Natural killer cell (primary cell): ENCODE measurements at regions not wholly inside any gene's neighbourhood (a gene's known extent, or its start where the extent isn't known, plus 50 kb on each side); places are given as distances from the start of the nearest gene placed in this dataset.

ENCODE experiments used
- ATAC-seq, 3 donors: fragments of 150-1000 bp in 2 of 3; fragments of 200-7000 bp in 1 of 3; cut with Tn5 transposase; 1 replicate in 1 of 3; 2 replicates in 2 of 3; pipeline ENCODE4 v1.10.0; 2021; ENCODE audit warnings: mild to moderate bottlenecking in 2 of 3, moderate library complexity in 2 of 3
- DNase-seq, 2 donors: peaks; one replicate each; pipeline versions ENCODE4 v3.0.0 to v3.0.0-alpha.2; 2013 to 2021; ENCODE audit warnings: mixed read lengths in 1 of 2
- H3K27ac ChIP-seq: one replicate; pipeline ENCODE4 v1.5.1; 2013; ENCODE audit warnings: mild to moderate bottlenecking, low read length
- H3K27me3 ChIP-seq: one replicate; pipeline ENCODE4 v1.6.1; 2013; ENCODE audit warnings: low read length; ENCODE audit not compliant: control insufficient read depth, insufficient read depth
- H3K36me3 ChIP-seq: one replicate; pipeline ENCODE4 v1.6.1; 2013; ENCODE audit warnings: low read length; ENCODE audit not compliant: control insufficient read depth, insufficient read depth
- H3K4me1 ChIP-seq: one replicate; pipeline ENCODE4 v1.6.1; 2013; ENCODE audit warnings: low read length; ENCODE audit not compliant: control insufficient read depth, insufficient read depth
- H3K4me3 ChIP-seq: one replicate; pipeline ENCODE4 v1.5.1; 2013; ENCODE audit warnings: low read length
- H3K9me3 ChIP-seq: one replicate; pipeline ENCODE4 v1.6.1; 2013; ENCODE audit warnings: low read length; ENCODE audit not compliant: control insufficient read depth, insufficient read depth
- H3K27ac Mint-ChIP-seq, 2 donors: one replicate each; pipeline ENCODE4 v1.8.0; 2022; ENCODE audit warnings: mild to moderate bottlenecking in 2 of 2, mixed read lengths in 2 of 2, moderate library complexity in 1 of 2
- H3K27me3 Mint-ChIP-seq, 2 donors: one replicate each; pipeline ENCODE4 v1.8.0; 2022; ENCODE audit warnings: low read depth in 2 of 2, mixed read lengths in 2 of 2
- H3K36me3 Mint-ChIP-seq: one replicate; pipeline ENCODE4 v1.8.0; 2022; ENCODE audit warnings: mixed read lengths
- H3K4me1 Mint-ChIP-seq, 2 donors: one replicate each; pipeline ENCODE4 v1.8.0; 2022; ENCODE audit warnings: mixed read lengths in 2 of 2
- H3K4me3 Mint-ChIP-seq: one replicate; pipeline ENCODE4 v1.8.0; 2022; ENCODE audit warnings: mild to moderate bottlenecking, moderate library complexity, mixed read lengths
- H3K9me3 Mint-ChIP-seq, 2 donors: one replicate each; pipeline ENCODE4 v1.8.0; 2022; ENCODE audit warnings: mixed read lengths in 2 of 2
- WGBS: methylation state at CpG from one replicate; pipeline ENCODE4 v1.1.7; 2013; ENCODE audit warnings: missing lambda C conversion rate; ENCODE audit not compliant: insufficient coverage; 5-methylcytosine and 5-hydroxymethylcytosine counted together
- intact Hi-C: fragments of 100-400 bp; cut with micrococcal nuclease; formaldehyde crosslinking; loops from one replicate; pipeline ENCODE4 v1.14.2; 2022
- TF ChIP-seq, protein P1 (sequence below): fragments of 200-600 bp; IDR thresholded peaks from one replicate; pipeline ENCODE4 v1.8.0; 2022; ENCODE audit warnings: antibody characterized with exemption

DNA sequence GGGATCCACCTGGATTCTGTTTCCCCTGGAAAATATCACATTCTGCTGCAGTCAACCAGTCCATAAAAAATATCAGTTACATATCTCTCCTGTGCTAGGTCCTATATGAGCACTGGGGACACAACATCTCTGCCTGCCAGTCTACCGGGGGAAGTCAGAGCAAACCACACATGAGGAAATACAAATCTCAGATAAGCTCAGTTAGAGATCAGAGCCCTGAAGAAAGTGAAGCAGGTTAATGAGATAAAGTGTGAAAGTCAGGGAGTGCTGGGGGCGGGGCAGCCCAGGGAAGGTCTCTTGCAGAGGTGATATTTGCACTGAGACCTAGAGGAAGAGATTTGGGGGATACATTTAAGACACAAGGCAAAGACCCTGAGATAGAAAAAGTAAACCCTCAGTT lies 67.8 kb upstream of the SLC1A1 start:
- intact Hi-C loops = no loop called here
- Mint-ChIP-seq H3K4me3 (no peak overlapping the region), H3K27ac (no peak overlapping the region), H3K27me3 (peaks cover 7 to 17% of the 10 kb centered on the region in 2 donors), H3K36me3 (no peaks in the 10 kb centered on the region), H3K4me1 (no peaks in the 10 kb centered on the region), H3K9me3 (no peaks in the 10 kb centered on the region)
- TF ChIP-seq, protein P1, sequence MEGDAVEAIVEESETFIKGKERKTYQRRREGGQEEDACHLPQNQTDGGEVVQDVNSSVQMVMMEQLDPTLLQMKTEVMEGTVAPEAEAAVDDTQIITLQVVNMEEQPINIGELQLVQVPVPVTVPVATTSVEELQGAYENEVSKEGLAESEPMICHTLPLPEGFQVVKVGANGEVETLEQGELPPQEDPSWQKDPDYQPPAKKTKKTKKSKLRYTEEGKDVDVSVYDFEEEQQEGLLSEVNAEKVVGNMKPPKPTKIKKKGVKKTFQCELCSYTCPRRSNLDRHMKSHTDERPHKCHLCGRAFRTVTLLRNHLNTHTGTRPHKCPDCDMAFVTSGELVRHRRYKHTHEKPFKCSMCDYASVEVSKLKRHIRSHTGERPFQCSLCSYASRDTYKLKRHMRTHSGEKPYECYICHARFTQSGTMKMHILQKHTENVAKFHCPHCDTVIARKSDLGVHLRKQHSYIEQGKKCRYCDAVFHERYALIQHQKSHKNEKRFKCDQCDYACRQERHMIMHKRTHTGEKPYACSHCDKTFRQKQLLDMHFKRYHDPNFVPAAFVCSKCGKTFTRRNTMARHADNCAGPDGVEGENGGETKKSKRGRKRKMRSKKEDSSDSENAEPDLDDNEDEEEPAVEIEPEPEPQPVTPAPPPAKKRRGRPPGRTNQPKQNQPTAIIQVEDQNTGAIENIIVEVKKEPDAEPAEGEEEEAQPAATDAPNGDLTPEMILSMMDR = no peak
- peak in 1 of 2 donors; percentile 37 for DNase-seq
- no peaks in the 10 kb centered on the region for H3K27me3 ChIP-seq
- ATAC-seq = no peak
- H3K4me3 ChIP-seq = no peak overlapping the region
- no peaks in the 10 kb centered on the region for H3K4me1 ChIP-seq
- no peaks in the 10 kb centered on the region for H3K36me3 ChIP-seq
- 6% methylated on average over 2 of the region's 2 CpGs for WGBS
- H3K9me3 ChIP-seq = no peaks in the 10 kb centered on the region
- no peak overlapping the region for H3K27ac ChIP-seq

DNA sequence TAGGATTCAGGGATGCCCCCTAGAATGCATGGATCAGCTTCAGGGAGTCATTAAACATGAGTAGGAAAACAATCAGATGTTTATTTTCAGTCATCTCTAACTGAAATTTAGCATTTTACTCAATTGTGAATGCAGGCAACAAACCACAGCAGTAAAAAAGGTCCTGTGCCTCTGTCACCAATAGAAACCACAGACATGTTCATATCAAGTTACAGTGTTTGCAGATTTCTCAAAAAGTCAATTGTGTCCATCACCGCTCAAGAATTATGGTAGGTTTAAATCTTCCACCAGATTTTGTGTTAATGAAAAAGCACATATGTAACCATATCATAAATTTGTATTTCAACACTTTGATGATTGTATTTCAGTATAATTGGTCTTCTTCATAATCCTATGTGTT lies 68.4 kb upstream of the SLC1A1 start:
- no peaks in the 10 kb centered on the region for H3K9me3 ChIP-seq
- Mint-ChIP-seq H3K27ac (no peak overlapping the region), H3K4me1 (no peaks in the 10 kb centered on the region), H3K4me3 (no peak overlapping the region), H3K36me3 (no peaks in the 10 kb centered on the region), H3K9me3 (no peaks in the 10 kb centered on the region), H3K27me3 (peaks cover 7 to 17% of the 10 kb centered on the region in 2 donors)
- no CpG with 5 or more reads among the region's 1 CpG for WGBS
- DNase-seq = no peak
- no peaks in the 10 kb centered on the region for H3K4me1 ChIP-seq
- intact Hi-C loops = no loop called here
- no peak overlapping the region for H3K4me3 ChIP-seq
- no peak for ATAC-seq
- TF ChIP-seq, protein P1 = no peak
- no peaks in the 10 kb centered on the region for H3K27me3 ChIP-seq
- H3K27ac ChIP-seq = no peak overlapping the region
- H3K36me3 ChIP-seq = no peaks in the 10 kb centered on the region

DNA sequence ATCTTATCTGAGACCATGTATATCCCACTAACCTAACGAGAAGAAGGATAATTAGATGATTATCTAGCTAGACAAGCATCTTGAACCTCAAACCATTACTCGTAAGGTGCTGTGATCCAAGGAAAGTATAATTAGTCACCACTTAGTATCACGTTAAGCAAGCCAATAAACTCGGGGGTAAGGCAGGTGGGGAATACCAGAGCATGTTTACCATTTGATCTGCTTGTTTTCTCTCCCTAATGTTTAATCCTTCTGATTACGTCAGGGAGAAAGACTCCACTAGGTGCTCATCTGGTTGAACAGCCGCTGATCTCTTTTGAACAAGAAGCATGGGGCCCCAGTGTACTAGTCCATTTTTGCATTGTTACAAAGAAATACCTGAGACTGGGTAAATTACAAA lies 69.9 kb upstream of the SLC1A1 start:
- H3K9me3 Mint-ChIP-seq = no peaks in the 10 kb centered on the region
- DNase-seq (no peak), ATAC-seq (no peak)
- H3K36me3 ChIP-seq = no peaks in the 10 kb centered on the region
- H3K4me3 ChIP-seq = no peak overlapping the region
- no peaks in the 10 kb centered on the region for H3K27me3 ChIP-seq
- no peak overlapping the region for H3K27ac ChIP-seq
- intact Hi-C loops = no loop called here
- H3K9me3 ChIP-seq = no peaks in the 10 kb centered on the region
- H3K27ac Mint-ChIP-seq = no peak overlapping the region
- H3K4me3 Mint-ChIP-seq = no peak overlapping the region
- no peaks in the 10 kb centered on the region for H3K36me3 Mint-ChIP-seq
- TF ChIP-seq, protein P1 = no peak
- peaks cover 7 to 17% of the 10 kb centered on the region in 2 donors for H3K27me3 Mint-ChIP-seq
- H3K4me1 ChIP-seq = no peaks in the 10 kb centered on the region
- 89% methylated on average over 6 of the region's 6 CpGs for WGBS
- H3K4me1 Mint-ChIP-seq = no peaks in the 10 kb centered on the region

DNA sequence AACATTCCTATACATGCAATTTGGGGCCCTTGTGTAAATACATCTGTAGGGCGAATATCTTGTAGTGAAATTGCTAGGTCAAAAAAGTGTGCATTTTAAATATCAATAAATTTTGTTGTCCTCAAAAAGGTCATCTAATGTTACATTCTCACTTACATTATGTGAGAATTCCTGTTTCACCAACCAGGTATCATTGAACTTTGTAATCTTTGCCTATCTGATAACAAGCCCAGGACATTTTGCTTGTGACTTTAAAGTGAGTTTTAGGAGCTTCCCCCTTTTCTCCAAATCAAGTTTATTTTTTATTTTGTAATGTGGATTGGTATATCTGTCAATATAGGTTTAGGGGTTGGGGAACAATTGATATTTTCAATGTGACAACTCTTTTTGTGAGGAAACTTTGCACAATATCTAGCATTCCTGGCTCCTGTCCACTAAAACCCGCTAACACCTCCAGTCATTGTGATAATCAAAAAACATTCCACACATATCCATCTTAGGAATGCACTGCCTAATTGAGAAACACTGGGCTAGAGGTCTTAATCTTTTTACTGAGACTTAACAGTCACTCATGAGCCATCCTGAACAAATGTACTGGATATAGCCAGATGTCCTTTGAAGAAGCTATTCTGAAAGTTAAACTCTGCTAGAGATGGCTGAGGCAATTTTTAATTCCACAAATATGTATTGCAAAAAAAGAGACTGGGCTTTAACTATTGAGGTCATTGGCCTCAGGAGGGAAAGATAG lies 72.5 kb upstream of the SLC1A1 start:
- H3K4me1 Mint-ChIP-seq = no peaks in the 10 kb centered on the region
- no peak overlapping the region for H3K4me3 ChIP-seq
- H3K27me3 Mint-ChIP-seq = peaks cover 8 to 10% of the 10 kb centered on the region in 2 donors
- DNase-seq = no peak
- H3K9me3 ChIP-seq = no peaks in the 10 kb centered on the region
- H3K4me1 ChIP-seq = no peaks in the 10 kb centered on the region
- H3K27ac ChIP-seq = no peak overlapping the region
- no peak for ATAC-seq
- intact Hi-C loops = no loop called here
- WGBS = 96% methylated on average over 2 of the region's 2 CpGs
- H3K27ac Mint-ChIP-seq = no peak overlapping the region
- no peaks in the 10 kb centered on the region for H3K27me3 ChIP-seq
- H3K4me3 Mint-ChIP-seq = no peak overlapping the region
- TF ChIP-seq, protein P1 = no peak
- H3K36me3 ChIP-seq = no peaks in the 10 kb centered on the region
- no peaks in the 10 kb centered on the region for H3K9me3 Mint-ChIP-seq
- no peaks in the 10 kb centered on the region for H3K36me3 Mint-ChIP-seq
